Spleen (tissue), 11 donors: ENCODE measurements at regions not wholly inside any gene's neighbourhood (a gene's known extent, or its start where the extent isn't known, plus 50 kb on each side); places are given as distances from the start of the nearest gene placed in this dataset.

Experiments
- DNase-seq: peaks from one replicate; pipeline ENCODE4 v3.0.0-alpha.2; 2020
- H3K27ac ChIP-seq, 8 donors: fragments of 200-600 bp; sonication (generic) in 7 of 8; 1 replicate in 4 of 8; 2 replicates in 4 of 8; pipeline versions ENCODE4 v1.5.0 to v1.8.0; 2016 to 2021; ENCODE audit warnings: inconsistent platforms in 4 of 8, mild to moderate bottlenecking in 4 of 8, moderate library complexity in 1 of 8
- H3K27me3 ChIP-seq, 7 donors: fragments of 200-600 bp; sonication (generic) in 6 of 7; replicated peaks in 1 of 7; 1 replicate in 4 of 7; 2 replicates in 3 of 7; pipeline versions ENCODE4 v1.5.0 to v1.8.0; 2016 to 2021; ENCODE audit warnings: inconsistent platforms in 3 of 7, mild to moderate bottlenecking in 1 of 7
- H3K36me3 ChIP-seq, 6 donors: fragments of 200-600 bp; sonication (generic) in 5 of 6; 1 replicate in 4 of 6; 2 replicates in 2 of 6; pipeline versions ENCODE4 v1.5.0 to v1.8.0; 2016 to 2021; ENCODE audit warnings: inconsistent platforms in 2 of 6
- H3K4me1 ChIP-seq, 6 donors: fragments of 200-600 bp; sonication (generic) in 5 of 6; 1 replicate in 3 of 6; 2 replicates in 3 of 6; pipeline versions ENCODE4 v1.5.0 to v1.8.0; 2016 to 2021; ENCODE audit warnings: inconsistent platforms in 3 of 6
- H3K4me3 ChIP-seq, 8 donors: fragments of 200-600 bp; sonication (generic) in 7 of 8; 1 replicate in 4 of 8; 2 replicates in 4 of 8; pipeline versions ENCODE4 v1.5.0 to v1.8.0; 2016 to 2021; ENCODE audit warnings: inconsistent platforms in 4 of 8, mild to moderate bottlenecking in 4 of 8, moderate library complexity in 2 of 8
- H3K9me3 ChIP-seq, 8 donors: fragments of 200-600 bp; sonication (generic) in 7 of 8; 1 replicate in 4 of 8; 2 replicates in 4 of 8; pipeline versions ENCODE4 v1.5.0 to v1.8.0; 2016 to 2021; ENCODE audit warnings: inconsistent platforms in 4 of 8
- POLR2A ChIP-seq, 3 donors: fragments of 450-650 bp; IDR thresholded peaks; one replicate each; pipeline ENCODE4 v1.5.1; 2017; ENCODE audit warnings: antibody characterized with exemption in 3 of 3, mild to moderate bottlenecking in 1 of 3
- POLR2AphosphoS5 ChIP-seq, 3 donors: sonication (generic); formaldehyde crosslinking; IDR thresholded peaks; one replicate each; pipeline ENCODE4 v1.5.1; 2017; ENCODE audit warnings: antibody characterized with exemption in 3 of 3
- WGBS, 5 donors: extraction: QIAGEN DNeasy Blood & Tissue Kit in 3 of 5; methylation state at CpG; one replicate each; pipeline versions ENCODE4 v1.1.5 to v1.1.7; 2013 to 2018; 5-methylcytosine and 5-hydroxymethylcytosine counted together
- intact Hi-C: fragments of 100-400 bp; cut with DNase I; formaldehyde crosslinking; loops from one replicate; pipeline ENCODE4 v1.15.0; 2023; ENCODE audit warnings: low total_unique reads
- TF ChIP-seq, protein P1 (sequence below), 11 experiments: fragments of 200-600 bp in 7 of 11; fragments of 450-650 bp in 4 of 11; sonication (generic) in 4 of 11; IDR thresholded peaks in 8 of 11; conservative IDR thresholded peaks in 3 of 11; 1 replicate in 7 of 11; 2 replicates in 4 of 11; pipeline versions ENCODE4 v1.4.0 to v1.8.0; 2016 to 2021; ENCODE audit warnings: antibody characterized with exemption in 11 of 11, inconsistent platforms in 4 of 11, mild to moderate bottlenecking in 1 of 11
- donor health status: healthy with polysubstance abuse.
- donor health status: DM: no; HTN: no; CAD: no; lungs with moderate emphysema.
- donor health status: DM: no; HTN: no; CAD: no.
- donor health status: Bipolar disorder and iron deficiency.
- donor health status: healthy.
- donor health status: DM: no; HTN: no; CAD: no.
- donor health status: DM: yes; HTN: yes; CAD: no.

DNA sequence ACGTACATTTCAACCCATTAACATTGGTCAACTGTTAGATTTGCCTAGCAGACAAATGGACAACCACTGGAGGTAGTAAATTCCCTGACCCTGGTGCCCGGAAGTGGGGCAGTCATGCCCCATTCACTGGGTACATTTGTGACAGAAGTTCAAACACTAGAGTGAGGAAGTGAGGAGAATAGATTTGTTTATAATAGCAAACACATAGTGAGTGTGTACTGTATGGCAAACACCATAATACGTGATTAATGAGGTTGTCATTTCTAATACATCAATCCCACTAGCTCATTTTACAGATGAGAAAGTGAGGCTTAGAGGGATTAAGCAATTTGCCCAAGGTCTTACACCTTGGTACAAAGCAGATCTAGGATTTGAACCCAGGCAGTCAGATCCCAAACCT, 181.9 kb upstream of the MKLN1 start:
- H3K27ac ChIP-seq = no peak overlapping the region
- intact Hi-C loops = no loop called here
- no peaks in the 10 kb centered on the region for H3K27me3 ChIP-seq
- TF ChIP-seq, protein P1, sequence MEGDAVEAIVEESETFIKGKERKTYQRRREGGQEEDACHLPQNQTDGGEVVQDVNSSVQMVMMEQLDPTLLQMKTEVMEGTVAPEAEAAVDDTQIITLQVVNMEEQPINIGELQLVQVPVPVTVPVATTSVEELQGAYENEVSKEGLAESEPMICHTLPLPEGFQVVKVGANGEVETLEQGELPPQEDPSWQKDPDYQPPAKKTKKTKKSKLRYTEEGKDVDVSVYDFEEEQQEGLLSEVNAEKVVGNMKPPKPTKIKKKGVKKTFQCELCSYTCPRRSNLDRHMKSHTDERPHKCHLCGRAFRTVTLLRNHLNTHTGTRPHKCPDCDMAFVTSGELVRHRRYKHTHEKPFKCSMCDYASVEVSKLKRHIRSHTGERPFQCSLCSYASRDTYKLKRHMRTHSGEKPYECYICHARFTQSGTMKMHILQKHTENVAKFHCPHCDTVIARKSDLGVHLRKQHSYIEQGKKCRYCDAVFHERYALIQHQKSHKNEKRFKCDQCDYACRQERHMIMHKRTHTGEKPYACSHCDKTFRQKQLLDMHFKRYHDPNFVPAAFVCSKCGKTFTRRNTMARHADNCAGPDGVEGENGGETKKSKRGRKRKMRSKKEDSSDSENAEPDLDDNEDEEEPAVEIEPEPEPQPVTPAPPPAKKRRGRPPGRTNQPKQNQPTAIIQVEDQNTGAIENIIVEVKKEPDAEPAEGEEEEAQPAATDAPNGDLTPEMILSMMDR (IDR thresholded peaks at IDR 0.05 in 8 of 11, conservative IDR thresholded peaks at IDR 0.05 in 3 of 11) = no peak
- TF ChIP-seq POLR2AphosphoS5 (IDR thresholded peaks at IDR 0.05) (no peak), POLR2A (IDR thresholded peaks at IDR 0.05) (no peak)
- WGBS, 5 donors = 48 to 61% (median 57%) methylated on average over 3 of the region's 3 CpGs
- no peaks in the 10 kb centered on the region for H3K9me3 ChIP-seq
- no peaks in the 10 kb centered on the region for H3K36me3 ChIP-seq
- H3K4me3 ChIP-seq = no peak overlapping the region
- no peaks in the 10 kb centered on the region for H3K4me1 ChIP-seq
- DNase-seq = no peak

DNA sequence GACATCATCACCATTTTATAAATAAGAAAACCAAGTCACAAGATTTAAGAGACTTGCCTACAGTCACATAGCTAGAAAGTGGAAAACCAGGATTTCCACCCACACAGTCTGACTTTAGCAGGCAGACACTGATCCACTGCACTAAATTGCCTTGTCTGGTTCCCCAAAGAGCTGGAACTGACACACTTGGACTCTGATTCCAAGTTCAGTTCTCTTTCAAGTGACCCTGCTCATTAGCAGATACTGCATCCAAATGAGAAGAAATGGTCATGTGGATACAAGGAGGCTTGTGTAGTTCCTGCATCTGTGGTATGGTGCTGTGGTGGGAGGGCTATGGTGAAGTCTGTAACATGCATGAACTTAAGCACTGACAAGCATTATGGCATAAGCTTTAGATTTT, 180.1 kb upstream of the MKLN1 start:
- intact Hi-C loops = no loop called here
- Histone ChIP-seq H3K9me3 (no peaks in the 10 kb centered on the region), H3K4me1 (no peaks in the 10 kb centered on the region), H3K27me3 (no peaks in the 10 kb centered on the region), H3K4me3 (no peak overlapping the region), H3K27ac (no peak overlapping the region), H3K36me3 (no peaks in the 10 kb centered on the region)
- TF ChIP-seq POLR2A (IDR thresholded peaks at IDR 0.05) (no peak), POLR2AphosphoS5 (IDR thresholded peaks at IDR 0.05) (no peak)
- TF ChIP-seq, protein P1 (IDR thresholded peaks at IDR 0.05 in 8 of 11, conservative IDR thresholded peaks at IDR 0.05 in 3 of 11) = no peak
- DNase-seq = no peak

DNA sequence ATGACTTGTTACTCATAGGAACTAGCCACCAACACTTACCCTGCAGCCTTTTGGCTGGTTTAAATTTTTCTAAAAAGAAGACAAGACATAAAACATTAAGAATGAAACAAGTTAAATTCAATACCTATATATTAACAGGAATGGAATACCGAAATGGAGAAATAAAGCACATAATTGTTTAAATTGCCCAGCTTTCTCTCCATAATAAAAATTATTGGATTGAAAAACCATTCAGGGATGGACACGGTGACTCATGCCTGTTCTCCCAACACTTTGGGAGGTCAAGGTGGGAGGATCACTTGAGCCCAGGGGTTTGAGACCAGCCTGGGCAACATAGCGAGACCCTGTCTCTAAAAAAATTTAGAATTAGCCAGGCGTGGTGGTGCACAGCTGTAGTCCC, 179.4 kb upstream of the MKLN1 start:
- H3K27ac ChIP-seq = no peak overlapping the region
- no peak for DNase-seq
- H3K4me3 ChIP-seq = no peak overlapping the region
- no peaks in the 10 kb centered on the region for H3K9me3 ChIP-seq
- TF ChIP-seq, protein P1 (IDR thresholded peaks at IDR 0.05 in 8 of 11, conservative IDR thresholded peaks at IDR 0.05 in 3 of 11) = no peak
- no peak for TF ChIP-seq POLR2AphosphoS5 (IDR thresholded peaks at IDR 0.05)
- no peak for TF ChIP-seq POLR2A (IDR thresholded peaks at IDR 0.05)
- intact Hi-C loops = no loop called here
- WGBS, 5 donors = 92 to 96% (median 92%) methylated on average over 4 of the region's 4 CpGs
- H3K4me1 ChIP-seq = no peaks in the 10 kb centered on the region
- H3K36me3 ChIP-seq = no peaks in the 10 kb centered on the region
- H3K27me3 ChIP-seq = no peaks in the 10 kb centered on the region

DNA sequence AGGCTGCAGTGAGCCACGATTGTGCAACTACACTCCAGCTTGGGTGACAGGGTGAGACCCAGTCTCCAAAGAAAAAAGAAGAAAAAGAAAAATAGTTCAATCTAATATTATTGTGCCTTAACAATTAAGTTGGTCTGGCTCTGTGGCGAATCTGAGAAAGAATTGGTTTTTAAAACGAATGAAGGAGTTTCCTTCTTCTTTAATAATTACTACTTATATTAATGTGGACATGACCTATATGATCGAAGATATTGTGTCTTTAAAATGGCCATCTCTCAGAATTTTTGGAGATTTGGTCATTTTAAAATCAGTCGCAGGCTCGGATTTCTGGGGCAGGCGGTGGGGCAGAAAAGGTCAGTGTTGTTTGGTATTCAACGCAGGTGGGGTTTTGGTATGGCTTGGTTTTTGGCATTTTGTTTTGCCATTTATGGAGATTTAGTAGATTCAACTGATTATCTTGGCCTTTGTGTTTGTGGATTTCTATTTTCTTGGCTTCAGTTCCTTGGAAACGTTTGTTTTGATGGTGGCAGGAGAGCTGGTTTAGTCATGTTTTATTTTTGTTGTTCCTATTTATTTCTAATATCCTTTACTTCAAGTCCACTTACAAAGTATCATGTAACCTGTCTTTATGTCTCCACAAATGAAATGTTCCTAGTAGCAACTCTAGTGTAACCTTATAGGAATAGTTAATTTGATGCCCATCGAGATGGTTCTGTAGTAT, 178.8 kb upstream of the MKLN1 start:
- no peak overlapping the region for H3K4me3 ChIP-seq
- no peaks in the 10 kb centered on the region for H3K27me3 ChIP-seq
- no peaks in the 10 kb centered on the region for H3K9me3 ChIP-seq
- 84 to 90% (median 87%) methylated on average over 10 of the region's 10 CpGs for WGBS, 5 donors
- TF ChIP-seq, protein P1 (IDR thresholded peaks at IDR 0.05 in 8 of 11, conservative IDR thresholded peaks at IDR 0.05 in 3 of 11) = no peak
- TF ChIP-seq POLR2AphosphoS5 (IDR thresholded peaks at IDR 0.05) (no peak), POLR2A (IDR thresholded peaks at IDR 0.05) (no peak)
- no peak overlapping the region for H3K27ac ChIP-seq
- intact Hi-C loops = no loop called here
- no peaks in the 10 kb centered on the region for H3K4me1 ChIP-seq
- no peaks in the 10 kb centered on the region for H3K36me3 ChIP-seq
- DNase-seq = no peak
